Caco-2 (cell line): ENCODE measurements at regions not wholly inside any gene's neighbourhood (a gene's known extent, or its start where the extent isn't known, plus 50 kb on each side); places are given as distances from the start of the nearest gene placed in this dataset.

Source experiments
- BruUV-seq: library from RNA; stranded (reverse); fragments of 400-500 nt; replicated peaks from 2 replicates; lab custom pipeline; 2021; lab: Mats Ljungman, UMichigan
- CTCF ChIA-PET: fragments of 300-600 bp; sonication (Branson Sonifier 250); formaldehyde crosslinking; loops from one replicate; lab custom pipeline; 2022; ENCODE audit warnings: antibody characterized with exemption; lab: Charles Lee
- POLR2A ChIA-PET: fragments of 300-600 bp; sonication (Branson Sonifier 250); formaldehyde crosslinking; loops from one replicate; lab custom pipeline; 2022; ENCODE audit warnings: antibody characterized with exemption; lab: Charles Lee
- DNase-seq, 2 experiments: peaks; one replicate each; pipeline versions ENCODE4 v3.0.0 to v3.0.0-alpha.2; 2020 to 2022
- H3K27me3 ChIP-seq: replicated peaks from 2 replicates; pipeline ENCODE4 v1.6.0; 2011; ENCODE audit warnings: low read length; ENCODE audit not compliant: control insufficient read depth, insufficient read depth
- H3K36me3 ChIP-seq: 2 replicates; pipeline ENCODE4 v1.5.1; 2011; ENCODE audit warnings: low read length; ENCODE audit not compliant: control insufficient read depth, insufficient read depth
- H3K4me1 ChIP-seq: fragments of 250-450 bp; sonication (Bioruptor Pico); 2 replicates; pipeline ENCODE4 v1.5.1; 2020; ENCODE audit warnings: mild to moderate bottlenecking
- H3K4me3 ChIP-seq: 2 replicates; pipeline ENCODE4 v1.5.1; 2011; ENCODE audit warnings: low read depth, mild to moderate bottlenecking, control low read depth, low read length
- H3K9me3 ChIP-seq: fragments of 250-450 bp; sonication (Bioruptor Pico); 2 replicates; pipeline ENCODE4 v1.5.1; 2020; ENCODE audit warnings: mild to moderate bottlenecking, moderate library complexity
- H3K27ac Mint-ChIP-seq: one replicate; pipeline ENCODE4 v1.8.0; 2022; ENCODE audit warnings: mixed read lengths; ENCODE audit not compliant: unreplicated experiment
- H3K27me3 Mint-ChIP-seq: one replicate; pipeline ENCODE4 v1.8.0; 2022; ENCODE audit warnings: mixed read lengths; ENCODE audit not compliant: insufficient read depth, unreplicated experiment
- H3K36me3 Mint-ChIP-seq: one replicate; pipeline ENCODE4 v1.8.0; 2022; ENCODE audit warnings: mild to moderate bottlenecking, mixed read lengths; ENCODE audit not compliant: insufficient read depth, unreplicated experiment
- H3K4me1 Mint-ChIP-seq: one replicate; pipeline ENCODE4 v1.8.0; 2022; ENCODE audit warnings: low read depth, mixed read lengths; ENCODE audit not compliant: unreplicated experiment
- H3K4me3 Mint-ChIP-seq: one replicate; pipeline ENCODE4 v1.8.0; 2022; ENCODE audit warnings: mild to moderate bottlenecking, moderate library complexity, mixed read lengths; ENCODE audit not compliant: unreplicated experiment
- H3K9me3 Mint-ChIP-seq: one replicate; pipeline ENCODE4 v1.8.0; 2022; ENCODE audit warnings: mixed read lengths; ENCODE audit not compliant: unreplicated experiment
- intact Hi-C: fragments of 100-400 bp; cut with micrococcal nuclease; formaldehyde crosslinking; loops from one replicate; pipeline ENCODE4 v1.10.0; 2022; ENCODE audit not compliant: unreplicated experiment
- TF ChIP-seq, protein P1 (sequence below), 2 experiments: fragments of 200-600 bp in 1 of 2; IDR thresholded peaks; 1 replicate in 1 of 2; 2 replicates in 1 of 2; pipeline versions ENCODE4 v1.5.1 to v1.8.0; 2011 to 2022; ENCODE audit warnings: antibody characterized with exemption in 1 of 2, control low read depth in 1 of 2, inconsistent platforms in 1 of 2, low read depth in 1 of 2, low read length in 1 of 2, mild to moderate bottlenecking in 1 of 2, moderate library complexity in 1 of 2; ENCODE audit not compliant: insufficient read depth in 1 of 2, severe bottlenecking in 1 of 2, unreplicated experiment in 1 of 2

DNA sequence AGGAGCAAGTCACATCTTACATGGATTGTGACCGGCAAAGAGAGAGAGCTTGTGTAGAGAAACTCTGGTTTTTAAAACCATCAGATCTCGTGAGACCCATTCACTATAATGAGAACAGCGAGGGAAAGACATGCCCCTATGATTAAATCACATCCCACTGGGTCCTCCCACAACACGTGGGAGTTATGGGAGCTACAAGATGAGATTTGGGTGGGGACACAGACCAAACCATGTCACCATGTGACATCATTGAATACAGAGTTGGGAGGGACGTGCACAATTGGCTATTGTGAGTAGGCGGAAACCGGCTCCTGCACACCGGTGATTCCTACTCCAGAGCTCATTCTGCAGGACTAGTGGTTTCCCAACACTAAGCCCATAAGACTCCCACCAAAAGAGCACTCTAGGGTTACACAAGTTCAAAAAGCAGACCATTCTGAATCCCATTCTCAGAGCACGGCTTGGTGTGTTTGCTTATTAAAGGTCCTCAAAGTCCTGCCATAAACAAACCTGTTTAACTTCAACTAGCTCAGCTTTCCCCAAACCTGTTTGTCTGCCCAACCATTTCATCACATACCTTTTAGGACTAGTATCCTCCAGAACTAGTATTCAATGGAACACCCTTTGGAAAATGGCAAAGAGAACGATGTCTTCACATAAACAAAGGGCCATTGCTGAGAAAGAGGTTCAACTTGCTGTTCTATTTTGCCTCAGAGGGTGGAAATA lies 167.6 kb downstream of the TLE3 start:
- Histone ChIP-seq H3K4me3 (no peak overlapping the region), H3K36me3 (no peaks in the 10 kb centered on the region), H3K27me3 (no peaks in the 10 kb centered on the region), H3K4me1 (no peaks in the 10 kb centered on the region), H3K9me3 (peaks cover 3% of the 10 kb centered on the region; the same call in 1 of the 2 replicates)
- POLR2A ChIA-PET = no interaction called here
- intact Hi-C loops = no loop called here
- H3K4me3 Mint-ChIP-seq = no peak overlapping the region
- H3K27me3 Mint-ChIP-seq = peaks cover 9% of the 10 kb centered on the region
- no peak for DNase-seq
- no peak overlapping the region for H3K27ac Mint-ChIP-seq
- BruUV-seq = no TSS peak
- TF ChIP-seq, protein P1, sequence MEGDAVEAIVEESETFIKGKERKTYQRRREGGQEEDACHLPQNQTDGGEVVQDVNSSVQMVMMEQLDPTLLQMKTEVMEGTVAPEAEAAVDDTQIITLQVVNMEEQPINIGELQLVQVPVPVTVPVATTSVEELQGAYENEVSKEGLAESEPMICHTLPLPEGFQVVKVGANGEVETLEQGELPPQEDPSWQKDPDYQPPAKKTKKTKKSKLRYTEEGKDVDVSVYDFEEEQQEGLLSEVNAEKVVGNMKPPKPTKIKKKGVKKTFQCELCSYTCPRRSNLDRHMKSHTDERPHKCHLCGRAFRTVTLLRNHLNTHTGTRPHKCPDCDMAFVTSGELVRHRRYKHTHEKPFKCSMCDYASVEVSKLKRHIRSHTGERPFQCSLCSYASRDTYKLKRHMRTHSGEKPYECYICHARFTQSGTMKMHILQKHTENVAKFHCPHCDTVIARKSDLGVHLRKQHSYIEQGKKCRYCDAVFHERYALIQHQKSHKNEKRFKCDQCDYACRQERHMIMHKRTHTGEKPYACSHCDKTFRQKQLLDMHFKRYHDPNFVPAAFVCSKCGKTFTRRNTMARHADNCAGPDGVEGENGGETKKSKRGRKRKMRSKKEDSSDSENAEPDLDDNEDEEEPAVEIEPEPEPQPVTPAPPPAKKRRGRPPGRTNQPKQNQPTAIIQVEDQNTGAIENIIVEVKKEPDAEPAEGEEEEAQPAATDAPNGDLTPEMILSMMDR (IDR thresholded peaks at IDR 0.05; ENCODE audit: insufficient read depth in 1 of 2, low read depth in 1 of 2, low read length in 1 of 2, severe bottlenecking in 1 of 2, unreplicated experiment in 1 of 2) = no peak
- no peaks in the 10 kb centered on the region for H3K36me3 Mint-ChIP-seq
- peaks cover 11% of the 10 kb centered on the region for H3K9me3 Mint-ChIP-seq
- no peaks in the 10 kb centered on the region for H3K4me1 Mint-ChIP-seq
- CTCF ChIA-PET = no interaction called here

- POLR2A ChIA-PET = no interaction called here
- DNase-seq = no peak
- intact Hi-C loops = no loop called here
- BruUV-seq = no TSS peak
- Histone ChIP-seq H3K9me3 (peaks cover 3% of the 10 kb centered on the region; the same call in 1 of the 2 replicates), H3K27me3 (no peaks in the 10 kb centered on the region), H3K4me1 (no peaks in the 10 kb centered on the region), H3K36me3 (no peaks in the 10 kb centered on the region), H3K4me3 (no peak overlapping the region)
- Mint-ChIP-seq H3K9me3 (peaks cover 11% of the 10 kb centered on the region), H3K27me3 (peaks cover 15% of the 10 kb centered on the region), H3K4me1 (no peaks in the 10 kb centered on the region), H3K36me3 (no peaks in the 10 kb centered on the region), H3K4me3 (no peak overlapping the region), H3K27ac (no peak overlapping the region)
- CTCF ChIA-PET = no interaction called here
- TF ChIP-seq, protein P1 (IDR thresholded peaks at IDR 0.05; ENCODE audit: insufficient read depth in 1 of 2, low read depth in 1 of 2, low read length in 1 of 2, severe bottlenecking in 1 of 2, unreplicated experiment in 1 of 2) = no peak
These were observed 167.0 kb downstream of the TLE3 start for GRCh38 chr15:69930754-69931153.

DNA sequence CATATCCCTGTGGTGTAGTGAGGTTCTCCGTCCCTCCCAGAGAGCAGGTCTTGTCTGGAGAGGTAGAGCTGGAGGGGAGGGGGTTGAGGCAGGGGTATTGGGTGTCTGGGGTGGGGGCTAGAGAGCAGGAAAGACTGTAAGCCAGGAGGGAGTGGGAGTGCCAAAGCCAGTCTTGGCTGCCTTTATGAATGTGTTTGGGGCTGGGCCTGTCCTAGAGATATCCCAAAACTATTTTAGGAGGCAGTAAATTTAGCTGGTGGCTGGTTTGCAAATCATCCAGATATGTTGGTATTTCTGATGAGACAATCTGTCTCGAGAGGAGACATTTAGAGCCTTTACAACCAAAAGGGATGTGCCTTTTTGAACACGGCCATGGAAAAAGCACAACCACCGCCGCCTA lies 166.6 kb downstream of the TLE3 start:
- peaks cover 17% of the 10 kb centered on the region for H3K27me3 Mint-ChIP-seq

More for the DNA sequence above, 166.6 kb downstream of the TLE3 start:
- Mint-ChIP-seq H3K4me3 (no peak overlapping the region), H3K27ac (no peak overlapping the region), H3K4me1 (no peaks in the 10 kb centered on the region), H3K36me3 (no peaks in the 10 kb centered on the region), H3K9me3 (peaks cover 11% of the 10 kb centered on the region)
- Histone ChIP-seq H3K36me3 (no peaks in the 10 kb centered on the region), H3K9me3 (peaks cover 3% of the 10 kb centered on the region; the same call in 1 of the 2 replicates), H3K4me3 (no peak overlapping the region), H3K4me1 (no peaks in the 10 kb centered on the region), H3K27me3 (no peaks in the 10 kb centered on the region)
- POLR2A ChIA-PET = no interaction called here
- no peak for DNase-seq
- BruUV-seq = no TSS peak
- TF ChIP-seq, protein P1 (IDR thresholded peaks at IDR 0.05; ENCODE audit: insufficient read depth in 1 of 2, low read depth in 1 of 2, low read length in 1 of 2, severe bottlenecking in 1 of 2, unreplicated experiment in 1 of 2) = no peak
- CTCF ChIA-PET = no interaction called here
- intact Hi-C loops = no loop called here
